ENCODE measurements at regions not wholly inside any gene's neighbourhood (a gene's known extent, or its start where the extent isn't known, plus 50 kb on each side); places are given as distances from the start of the nearest gene placed in this dataset.
"Not testable (repeated sequence)": the region's sequence is repeated elsewhere in the genome, so short reads cannot be mapped to it uniquely, and the experiment has no call there.

GRCh38 chr12:131299370-131299701, 345.6 kb downstream of the ADGRD1 start:
- DNase-seq (ENCODE audit: low read depth); H3K4me3 ChIP-seq (ENCODE audit: low read depth, low read length): not testable (repeated sequence)

GRCh38 chr12:131303576-131303975, 349.9 kb downstream of the ADGRD1 start:
- DNase-seq (ENCODE audit: low read depth); H3K4me3 ChIP-seq (ENCODE audit: low read depth, low read length): not testable (repeated sequence)

- DNase-seq (ENCODE audit: low read depth); H3K4me3 ChIP-seq (ENCODE audit: low read depth, low read length): not testable (repeated sequence)
These were observed 350.9 kb downstream of the ADGRD1 start for GRCh38 chr12:131304642-131305041.

- DNase-seq (ENCODE audit: low read depth) = no peak
- TF ChIP-seq, protein P1, sequence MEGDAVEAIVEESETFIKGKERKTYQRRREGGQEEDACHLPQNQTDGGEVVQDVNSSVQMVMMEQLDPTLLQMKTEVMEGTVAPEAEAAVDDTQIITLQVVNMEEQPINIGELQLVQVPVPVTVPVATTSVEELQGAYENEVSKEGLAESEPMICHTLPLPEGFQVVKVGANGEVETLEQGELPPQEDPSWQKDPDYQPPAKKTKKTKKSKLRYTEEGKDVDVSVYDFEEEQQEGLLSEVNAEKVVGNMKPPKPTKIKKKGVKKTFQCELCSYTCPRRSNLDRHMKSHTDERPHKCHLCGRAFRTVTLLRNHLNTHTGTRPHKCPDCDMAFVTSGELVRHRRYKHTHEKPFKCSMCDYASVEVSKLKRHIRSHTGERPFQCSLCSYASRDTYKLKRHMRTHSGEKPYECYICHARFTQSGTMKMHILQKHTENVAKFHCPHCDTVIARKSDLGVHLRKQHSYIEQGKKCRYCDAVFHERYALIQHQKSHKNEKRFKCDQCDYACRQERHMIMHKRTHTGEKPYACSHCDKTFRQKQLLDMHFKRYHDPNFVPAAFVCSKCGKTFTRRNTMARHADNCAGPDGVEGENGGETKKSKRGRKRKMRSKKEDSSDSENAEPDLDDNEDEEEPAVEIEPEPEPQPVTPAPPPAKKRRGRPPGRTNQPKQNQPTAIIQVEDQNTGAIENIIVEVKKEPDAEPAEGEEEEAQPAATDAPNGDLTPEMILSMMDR (conservative IDR thresholded peaks at IDR 0.05; ENCODE audit: low read depth, low read length) = no peak
- H3K4me3 ChIP-seq (ENCODE audit: low read depth, low read length) = no peak overlapping the region
These were observed 356.0 kb downstream of the ADGRD1 start for GRCh38 chr12:131309700-131310099.

DNA sequence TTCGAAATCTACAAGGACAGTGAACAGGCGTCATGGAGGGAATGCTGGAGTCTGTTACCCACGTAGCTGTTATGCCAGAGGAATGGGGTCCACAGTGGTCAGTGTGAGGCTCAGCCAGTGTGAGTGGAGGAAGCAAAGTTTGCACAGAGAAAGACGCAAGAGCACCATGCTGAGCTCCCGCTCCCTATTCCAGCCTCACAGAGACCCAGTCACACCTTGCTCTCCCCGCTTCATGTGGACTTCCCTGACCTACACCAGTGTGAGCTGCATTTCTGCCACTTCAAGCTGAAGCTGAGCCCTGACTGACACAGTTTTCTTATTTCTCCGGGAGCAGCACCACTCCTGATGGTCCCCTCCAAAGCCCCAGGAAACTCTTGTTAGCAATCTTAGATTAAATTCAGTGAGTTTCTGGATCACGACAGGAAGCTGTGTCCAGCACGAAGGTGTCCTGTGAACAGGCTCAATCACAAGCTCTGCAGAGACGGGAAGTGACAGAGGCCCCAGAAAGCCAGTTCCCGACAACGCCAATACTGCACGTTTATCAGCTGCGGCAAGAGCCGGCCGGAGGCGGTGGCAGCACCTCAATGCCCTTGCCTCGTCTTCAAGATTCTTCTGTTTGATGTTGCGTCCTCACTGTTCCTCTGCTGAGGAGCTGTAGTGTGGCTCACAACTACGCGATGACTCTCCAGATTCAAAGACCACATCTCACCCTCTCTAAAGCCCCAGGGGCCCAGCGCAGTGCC, 356.7 kb downstream of the ADGRD1 start:
- H3K4me3 ChIP-seq (ENCODE audit: low read depth, low read length); DNase-seq (ENCODE audit: low read depth): not testable (repeated sequence)

DNA sequence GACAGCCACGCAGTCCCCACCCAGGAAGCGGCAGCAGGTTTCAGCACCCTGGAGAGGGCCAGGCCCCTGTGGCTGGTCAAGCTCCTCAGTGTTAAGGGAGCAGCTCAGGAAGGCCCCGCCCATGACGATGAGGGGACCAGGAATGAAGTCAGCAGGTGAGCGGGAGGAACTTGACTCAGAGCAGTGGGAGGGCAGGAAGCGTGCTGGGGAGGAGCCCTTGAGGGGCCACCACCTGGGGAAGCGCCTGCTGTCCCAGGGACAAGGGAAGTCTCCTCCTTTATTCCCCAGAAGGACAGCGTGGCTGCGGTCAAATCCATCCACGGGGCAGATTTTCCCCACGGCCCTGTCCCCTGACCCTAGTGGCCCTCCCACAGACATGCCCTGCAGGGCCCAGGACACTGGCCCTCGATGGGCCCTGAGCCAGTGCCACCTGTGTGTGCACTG, 357.6 kb downstream of the ADGRD1 start:
- H3K4me3 ChIP-seq (ENCODE audit: low read depth, low read length); DNase-seq (ENCODE audit: low read depth): not testable (repeated sequence)

DNA sequence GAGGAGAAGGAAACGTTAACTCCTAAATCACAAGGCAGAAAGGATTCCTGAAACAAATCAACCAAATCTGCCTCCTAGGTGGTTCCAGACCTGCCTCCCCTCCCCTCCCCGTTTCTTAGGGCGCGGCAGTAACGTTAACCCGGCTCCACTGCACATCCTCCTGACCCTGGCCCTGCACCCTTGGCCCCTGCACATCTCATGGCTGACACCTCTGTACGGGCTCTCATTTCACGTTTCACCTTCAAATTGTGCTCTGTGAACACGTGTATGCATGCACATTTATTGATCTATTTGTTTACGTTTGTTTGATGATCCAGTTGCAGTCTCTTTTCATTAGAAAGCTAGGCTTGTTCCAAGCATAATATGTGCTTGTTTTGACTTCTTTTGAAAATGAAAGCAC, 358.1 kb downstream of the ADGRD1 start:
- H3K4me3 ChIP-seq (ENCODE audit: low read depth, low read length) = no peak overlapping the region
- TF ChIP-seq, protein P1 (conservative IDR thresholded peaks at IDR 0.05; ENCODE audit: low read depth, low read length) = no peak
- DNase-seq (ENCODE audit: low read depth) = no peak

DNA sequence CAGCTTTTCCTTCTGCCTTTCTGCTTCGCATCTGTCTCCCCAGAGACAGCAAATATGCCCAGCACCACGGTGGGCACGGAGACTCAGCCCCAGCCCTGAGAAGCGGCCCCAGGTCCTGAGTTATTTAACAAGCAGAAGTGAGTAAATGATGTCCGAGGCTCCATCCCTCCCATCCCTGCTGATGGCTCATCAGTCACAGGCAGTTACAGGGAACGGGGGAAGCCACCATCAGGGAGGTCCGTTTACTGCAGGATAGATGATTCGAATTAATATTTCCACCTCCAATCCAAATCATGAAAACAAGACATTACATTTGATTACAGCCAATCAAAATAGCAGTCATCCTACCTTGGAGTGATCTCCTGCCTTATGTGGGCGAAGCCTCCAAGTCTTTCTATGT, 358.7 kb downstream of the ADGRD1 start:
- not testable (repeated sequence) for H3K4me3 ChIP-seq (ENCODE audit: low read depth, low read length); DNase-seq (ENCODE audit: low read depth)

GRCh38 chr12:131312793-131313545, 359.3 kb downstream of the ADGRD1 start:
- TF ChIP-seq, protein P1 (conservative IDR thresholded peaks at IDR 0.05; ENCODE audit: low read depth, low read length) = no peak
- no peak for DNase-seq (ENCODE audit: low read depth)
- H3K4me3 ChIP-seq (ENCODE audit: low read depth, low read length) = no peak overlapping the region

GRCh38 chr12:131313635-131314034, 359.9 kb downstream of the ADGRD1 start:
- no peak overlapping the region for H3K4me3 ChIP-seq (ENCODE audit: low read depth, low read length)
- no peak for DNase-seq (ENCODE audit: low read depth)
- TF ChIP-seq, protein P1 (conservative IDR thresholded peaks at IDR 0.05; ENCODE audit: low read depth, low read length) = no peak

Measured in choroid plexus epithelial cell (primary cell).